ENCODE measurements at regions not wholly inside any gene's neighbourhood (a gene's known extent, or its start where the extent isn't known, plus 50 kb on each side); places are given as distances from the start of the nearest gene placed in this dataset.

GRCh38 chr4:45438047-45438446, 685.8 kb downstream of the GABRG1 start:
- TF ChIP-seq CTCF (IDR thresholded peaks at IDR 0.05) (no peak), POLR2A (IDR thresholded peaks at IDR 0.05) (no peak)

Data from Peyer's patch (tissue), 4 donors.